CD4-positive, alpha-beta T cell (primary cell): ENCODE measurements at regions not wholly inside any gene's neighbourhood (a gene's known extent, or its start where the extent isn't known, plus 50 kb on each side); places are given as distances from the start of the nearest gene placed in this dataset.

ENCODE experiments used
- ATAC-seq: fragments of 200-7000 bp; cut with Tn5 transposase; one replicate; pipeline ENCODE4 v1.10.0; 2022; ENCODE audit warnings: mild to moderate bottlenecking; ENCODE audit not compliant: poor library complexity
- CTCF ChIA-PET: fragments of 350-600 bp; sonication (Branson Sonifier 250); formaldehyde crosslinking; loops from one replicate; lab custom pipeline; 2021; ENCODE audit warnings: antibody characterized with exemption, inconsistent platforms; lab: Charles Lee
- POLR2A ChIA-PET: fragments of 350-600 bp; sonication (Branson Sonifier 250); formaldehyde crosslinking; loops from one replicate; lab custom pipeline; 2021; ENCODE audit warnings: antibody characterized with exemption, inconsistent platforms; lab: Charles Lee
- DNase-seq, 14 experiments: peaks; one replicate each; pipeline ENCODE4 v3.0.0-alpha.2; 2013 to 2020; ENCODE audit warnings: mixed read lengths in 2 of 14
- H3K27ac ChIP-seq, 2 donors: one replicate each; pipeline versions ENCODE4 v1.5.1 to v1.7.0; 2013; ENCODE audit warnings: low read length in 2 of 2, low read depth in 1 of 2, mild to moderate bottlenecking in 1 of 2
- H3K27me3 ChIP-seq, 2 experiments: 1 replicate in 1 of 2; 2 replicates in 1 of 2; pipeline versions ENCODE4 v1.6.1 to v1.7.0; 2013; ENCODE audit warnings: low read length in 2 of 2, control low read depth in 1 of 2, mild to moderate bottlenecking in 1 of 2, moderate library complexity in 1 of 2; ENCODE audit not compliant: insufficient read depth in 2 of 2, control insufficient read depth in 1 of 2
- H3K36me3 ChIP-seq: one replicate; pipeline ENCODE4 v1.6.1; 2013; ENCODE audit warnings: low read length, control low read depth; ENCODE audit not compliant: insufficient read depth
- H3K4me1 ChIP-seq: one replicate; pipeline ENCODE4 v1.6.1; 2013; ENCODE audit warnings: low read length, control low read depth; ENCODE audit not compliant: insufficient read depth
- H3K4me3 ChIP-seq: one replicate; pipeline ENCODE4 v1.5.1; 2013; ENCODE audit warnings: mild to moderate bottlenecking, low read length, moderate library complexity
- H3K9me3 ChIP-seq, 2 experiments: 1 replicate in 1 of 2; 2 replicates in 1 of 2; pipeline versions ENCODE4 v1.6.1 to v1.7.0; 2013; ENCODE audit warnings: low read length in 2 of 2, mild to moderate bottlenecking in 2 of 2, control low read depth in 1 of 2, moderate library complexity in 1 of 2; ENCODE audit not compliant: control insufficient read depth in 1 of 2, insufficient read depth in 1 of 2
- H3K27ac Mint-ChIP-seq: one replicate; pipeline ENCODE4 v1.8.0; 2020; ENCODE audit warnings: mixed read lengths
- H3K27me3 Mint-ChIP-seq: one replicate; pipeline ENCODE4 v1.8.0; 2021; ENCODE audit warnings: mixed read lengths
- H3K36me3 Mint-ChIP-seq: one replicate; pipeline ENCODE4 v1.8.0; 2021; ENCODE audit warnings: low read depth, mixed read lengths
- H3K4me1 Mint-ChIP-seq: one replicate; pipeline ENCODE4 v1.8.0; 2021; ENCODE audit warnings: low read depth, mixed read lengths
- H3K4me3 Mint-ChIP-seq: one replicate; pipeline ENCODE4 v1.8.0; 2020; ENCODE audit warnings: mild to moderate bottlenecking, mixed read lengths
- H3K9me3 Mint-ChIP-seq: one replicate; pipeline ENCODE4 v1.8.0; 2020; ENCODE audit warnings: mixed read lengths
- intact Hi-C, 2 experiments: fragments of 100-400 bp; cut with DNase I in 1 of 2; cut with micrococcal nuclease in 1 of 2; formaldehyde crosslinking; loops; one replicate each; pipeline versions ENCODE4 v1.15.1 to v1.9.0; 2023 to 2025; cut with DNase I, micrococcal nuclease
- TF ChIP-seq, protein P1 (sequence below): fragments of 200-600 bp; IDR thresholded peaks from one replicate; pipeline ENCODE4 v1.8.0; 2022; ENCODE audit warnings: antibody characterized with exemption, mild to moderate bottlenecking

GRCh38 chr4:145285928-145286327 lies 105.5 kb upstream of the OTUD4 start:
- no peak overlapping the region for H3K27ac ChIP-seq
- no peak overlapping the region for H3K27ac Mint-ChIP-seq
- H3K4me1 ChIP-seq: no peaks in the 10 kb centered on the region
- H3K4me1 Mint-ChIP-seq: no peaks in the 10 kb centered on the region
- no peaks in the 10 kb centered on the region for H3K27me3 ChIP-seq
- DNase-seq (no peak), ATAC-seq (no peak)
- no peaks in the 10 kb centered on the region for H3K36me3 ChIP-seq
- H3K9me3 ChIP-seq: no peaks in the 10 kb centered on the region
- TF ChIP-seq, protein P1, sequence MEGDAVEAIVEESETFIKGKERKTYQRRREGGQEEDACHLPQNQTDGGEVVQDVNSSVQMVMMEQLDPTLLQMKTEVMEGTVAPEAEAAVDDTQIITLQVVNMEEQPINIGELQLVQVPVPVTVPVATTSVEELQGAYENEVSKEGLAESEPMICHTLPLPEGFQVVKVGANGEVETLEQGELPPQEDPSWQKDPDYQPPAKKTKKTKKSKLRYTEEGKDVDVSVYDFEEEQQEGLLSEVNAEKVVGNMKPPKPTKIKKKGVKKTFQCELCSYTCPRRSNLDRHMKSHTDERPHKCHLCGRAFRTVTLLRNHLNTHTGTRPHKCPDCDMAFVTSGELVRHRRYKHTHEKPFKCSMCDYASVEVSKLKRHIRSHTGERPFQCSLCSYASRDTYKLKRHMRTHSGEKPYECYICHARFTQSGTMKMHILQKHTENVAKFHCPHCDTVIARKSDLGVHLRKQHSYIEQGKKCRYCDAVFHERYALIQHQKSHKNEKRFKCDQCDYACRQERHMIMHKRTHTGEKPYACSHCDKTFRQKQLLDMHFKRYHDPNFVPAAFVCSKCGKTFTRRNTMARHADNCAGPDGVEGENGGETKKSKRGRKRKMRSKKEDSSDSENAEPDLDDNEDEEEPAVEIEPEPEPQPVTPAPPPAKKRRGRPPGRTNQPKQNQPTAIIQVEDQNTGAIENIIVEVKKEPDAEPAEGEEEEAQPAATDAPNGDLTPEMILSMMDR: no peak
- H3K36me3 Mint-ChIP-seq: no peaks in the 10 kb centered on the region
- no peaks in the 10 kb centered on the region for H3K9me3 Mint-ChIP-seq
- intact Hi-C loops: no loop called here
- ChIA-PET CTCF (interaction anchor here (0.7 to 1.0 kb wide), 2 partner anchors 11 to 20 kb away, joined by 3 read pairs; no protein-coding TSS in a partner anchor), POLR2A (no interaction called here)
- no peak overlapping the region for H3K4me3 Mint-ChIP-seq
- H3K4me3 ChIP-seq: no peak overlapping the region
- no peaks in the 10 kb centered on the region for H3K27me3 Mint-ChIP-seq

- Histone ChIP-seq H3K9me3 (no peaks in the 10 kb centered on the region), H3K27ac (no peak overlapping the region), H3K36me3 (no peaks in the 10 kb centered on the region), H3K4me1 (no peaks in the 10 kb centered on the region), H3K27me3 (peaks cover 0 to 7% of the 10 kb centered on the region in 2 experiments), H3K4me3 (no peak overlapping the region)
- no peaks in the 10 kb centered on the region for H3K27me3 Mint-ChIP-seq
- CTCF ChIA-PET: interaction anchor here (1.3 kb wide), 1 partner anchor 51 kb away, joined by 3 read pairs; no protein-coding TSS in a partner anchor
- ATAC-seq (no peak), DNase-seq (no peak)
- H3K27ac Mint-ChIP-seq: no peak overlapping the region
- H3K4me3 Mint-ChIP-seq: no peak overlapping the region
- no peaks in the 10 kb centered on the region for H3K9me3 Mint-ChIP-seq
- TF ChIP-seq, protein P1: no peak
- intact Hi-C loops: no loop called here
- H3K36me3 Mint-ChIP-seq: no peaks in the 10 kb centered on the region
- H3K4me1 Mint-ChIP-seq: no peaks in the 10 kb centered on the region
- POLR2A ChIA-PET: no interaction called here
These were observed 103.5 kb upstream of the OTUD4 start for GRCh38 chr4:145283909-145284308.

- H3K9me3 Mint-ChIP-seq: no peaks in the 10 kb centered on the region
- H3K36me3 Mint-ChIP-seq: no peaks in the 10 kb centered on the region
- TF ChIP-seq, protein P1: no peak
- ChIA-PET POLR2A (no interaction called here), CTCF (interaction anchor here (0.6 kb wide), 1 partner anchor 105 kb away, joined by 3 read pairs; no protein-coding TSS in a partner anchor)
- Histone ChIP-seq H3K27ac (no peak overlapping the region), H3K4me1 (no peaks in the 10 kb centered on the region), H3K27me3 (peaks cover 0 to 9% of the 10 kb centered on the region in 2 experiments), H3K36me3 (no peaks in the 10 kb centered on the region), H3K9me3 (no peaks in the 10 kb centered on the region), H3K4me3 (no peak overlapping the region)
- ATAC-seq: no peak
- intact Hi-C loops: no loop called here
- DNase-seq: no peak
- H3K4me3 Mint-ChIP-seq: no peak overlapping the region
- no peak overlapping the region for H3K27ac Mint-ChIP-seq
- no peaks in the 10 kb centered on the region for H3K4me1 Mint-ChIP-seq
- H3K27me3 Mint-ChIP-seq: no peaks in the 10 kb centered on the region
These were observed 101.6 kb upstream of the OTUD4 start for GRCh38 chr4:145281951-145282350.
